ENCODE measurements at regions not wholly inside any gene's neighbourhood (a gene's known extent, or its start where the extent isn't known, plus 50 kb on each side); places are given as distances from the start of the nearest gene placed in this dataset.

GRCh38 chr4:24319387-24319786 is 265.0 kb downstream of the DHX15 start:
- no peak overlapping the region for H3K4me2 ChIP-seq
- WGBS (ENCODE audit: missing lambda C conversion rate) = 22% methylated on average over 5 of the region's 5 CpGs
- H3K27ac ChIP-seq = no peak overlapping the region
- H3K4me1 ChIP-seq = no peaks in the 10 kb centered on the region
- CTCF ChIA-PET = no interaction called here
- H3K4me3 ChIP-seq = no peak overlapping the region
- H3K9me3 ChIP-seq = no peaks in the 10 kb centered on the region
- TF ChIP-seq NFE2L2 (conservative IDR thresholded peaks at IDR 0.05; ENCODE audit: low read length) (no peak), GATA3 (IDR thresholded peaks at IDR 0.05; ENCODE audit: borderline replicate concordance) (no peak)
- ATAC-seq (no peak), FAIRE-seq (no peak), DNase-seq (ENCODE audit: low read depth in 1 of 2, low spot score in 1 of 2) (no peak)
- POLR2A ChIA-PET = no interaction called here

DNA sequence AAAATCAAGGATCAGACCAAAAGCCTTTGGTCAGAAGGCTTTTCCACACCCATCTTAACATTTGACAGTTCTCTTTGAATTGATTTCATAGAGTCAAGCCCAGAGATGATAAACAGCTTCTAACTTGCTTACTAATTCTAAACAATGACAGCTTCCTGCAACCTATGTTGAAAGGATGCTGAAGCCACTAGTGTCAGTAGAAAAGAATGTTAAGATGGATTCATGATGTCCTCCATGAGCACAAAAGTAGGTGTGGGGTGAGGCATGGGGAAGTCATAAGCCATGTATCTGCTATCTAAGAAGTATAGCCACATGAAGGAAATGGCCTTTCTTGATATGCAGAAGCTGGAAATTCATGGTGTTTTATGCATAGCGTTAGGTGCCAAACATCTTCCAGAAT is 269.3 kb downstream of the DHX15 start:
- ChIA-PET POLR2A (no interaction called here), CTCF (no interaction called here)
- Histone ChIP-seq H3K27ac (no peak overlapping the region), H3K4me2 (no peak overlapping the region), H3K4me1 (no peaks in the 10 kb centered on the region), H3K9me3 (no peaks in the 10 kb centered on the region), H3K4me3 (no peak overlapping the region)
- no peak for TF ChIP-seq NPAS2 (CRISPR knock-in tag; IDR thresholded peaks at IDR 0.05; ENCODE audit: borderline replicate concordance)
- no peak for TF ChIP-seq JUN (IDR thresholded peaks at IDR 0.05)
- no peak for TF ChIP-seq HEYL (CRISPR knock-in tag; IDR thresholded peaks at IDR 0.05)
- TF ChIP-seq NR3C1 (IDR thresholded peaks at IDR 0.05) = no peak
- TF ChIP-seq HMGXB4 (CRISPR knock-in tag; IDR thresholded peaks at IDR 0.05; ENCODE audit: borderline replicate concordance) = no peak
- no peak for TF ChIP-seq RFX5 (IDR thresholded peaks at IDR 0.05)
- no peak for TF ChIP-seq PHF8 (IDR thresholded peaks at IDR 0.05; ENCODE audit: borderline replicate concordance, low read depth)
- whole genome bisulfite sequencing (ENCODE audit: missing lambda C conversion rate) = 64% methylated on average over 1 of the region's 1 CpG
- ATAC-seq = no peak
- FAIRE-seq = no peak
- no peak for DNase-seq (ENCODE audit: low read depth in 1 of 2, low spot score in 1 of 2)

DNA sequence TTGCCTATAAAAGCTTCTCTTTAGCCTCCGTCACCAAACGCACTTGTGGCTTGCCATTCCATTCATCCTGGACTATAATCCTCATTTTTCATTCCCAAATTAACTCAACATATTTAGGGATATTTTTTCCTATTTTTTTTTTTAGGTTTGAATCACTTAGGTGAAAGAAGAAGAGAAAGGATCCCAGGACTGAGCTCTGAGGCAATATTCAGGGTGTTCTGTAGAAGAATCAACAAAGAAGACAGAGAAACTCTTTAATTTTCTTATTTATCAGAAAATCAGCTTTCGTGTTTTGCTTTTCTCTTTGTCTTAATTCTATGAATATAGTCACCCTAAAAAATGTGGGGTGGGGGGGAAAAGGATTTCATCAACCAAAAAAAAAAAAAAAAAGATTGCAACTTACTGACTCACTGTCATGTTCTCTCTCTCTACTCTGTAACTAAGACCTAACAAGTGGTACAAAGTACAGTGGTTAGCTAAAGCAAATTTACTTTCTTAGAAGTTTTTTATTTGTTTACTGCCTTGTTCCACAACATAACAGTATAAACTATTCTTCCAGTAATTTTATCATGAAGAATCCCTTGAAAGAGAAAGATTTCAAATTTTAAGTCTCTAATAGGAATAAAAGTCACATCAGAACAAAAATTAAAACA is 272.0 kb downstream of the DHX15 start:
- no peak overlapping the region for H3K4me3 ChIP-seq
- POLR2A ChIA-PET = no interaction called here
- CTCF ChIA-PET = interaction anchor here (0.6 kb wide), 2 partner anchors 69 to 231 kb away, joined by 3 read pairs; no protein-coding TSS in a partner anchor
- no peak overlapping the region for H3K27ac ChIP-seq
- DNase-seq (ENCODE audit: low read depth in 1 of 2, low spot score in 1 of 2) (no peak), FAIRE-seq (no peak), ATAC-seq (no peak)
- no peak overlapping the region for H3K4me2 ChIP-seq
- no peaks in the 10 kb centered on the region for H3K9me3 ChIP-seq
- TF ChIP-seq HOXB5 (CRISPR knock-in tag; IDR thresholded peaks at IDR 0.05) (no peak), HMGXB4 (CRISPR knock-in tag; IDR thresholded peaks at IDR 0.05; ENCODE audit: borderline replicate concordance) (no peak), SMC3 (IDR thresholded peaks at IDR 0.05) (no peak), KDM1A (IDR thresholded peaks at IDR 0.05; ENCODE audit: low read depth) (no peak), MAZ (IDR thresholded peaks at IDR 0.05; ENCODE audit: borderline replicate concordance, low read depth, low read length) (no peak), TFCP2L1 (CRISPR knock-in tag; IDR thresholded peaks at IDR 0.05) (no peak), NR3C1 (IDR thresholded peaks at IDR 0.05) (no peak), EP300 (IDR thresholded peaks at IDR 0.05) (no peak), POLR2AphosphoS2 (conservative IDR thresholded peaks at IDR 0.05; ENCODE audit: low read length) (no peak), GATA3 (IDR thresholded peaks at IDR 0.05; ENCODE audit: borderline replicate concordance) (no peak), ATOH8 (CRISPR knock-in tag; IDR thresholded peaks at IDR 0.05; ENCODE audit: low read depth) (no peak)
- no peaks in the 10 kb centered on the region for H3K4me1 ChIP-seq
- WGBS (ENCODE audit: missing lambda C conversion rate) = 10% methylated on average over 3 of the region's 3 CpGs

Data from A549 (cell line).